Heart left ventricle (tissue), 16 donors: ENCODE measurements at regions not wholly inside any gene's neighbourhood (a gene's known extent, or its start where the extent isn't known, plus 50 kb on each side); places are given as distances from the start of the nearest gene placed in this dataset.
A peak's percentile ranks its signal among the peaks of the same experiment; 100 is the strongest.
"Not testable (repeated sequence)": the region's sequence is repeated elsewhere in the genome, so short reads cannot be mapped to it uniquely, and the experiment has no call there.

Source experiments
- ATAC-seq, 4 donors: fragments of 200-7000 bp; cut with Tn5 transposase; one replicate each; pipeline ENCODE4 v1.9.1; 2020 to 2022; ENCODE audit warnings: moderate library complexity in 4 of 4, mild to moderate bottlenecking in 3 of 4, moderate number of reproducible peaks in 1 of 4
- DNase-seq, 5 donors: peaks; one replicate each; pipeline ENCODE4 v3.0.0-alpha.2; 2020
- H3K27ac ChIP-seq, 12 donors: fragments of 200-600 bp; sonication (generic) in 4 of 12; one replicate each; pipeline versions ENCODE4 v1.5.0 to v1.8.0; 2016 to 2022; ENCODE audit warnings: mild to moderate bottlenecking in 2 of 12
- H3K27me3 ChIP-seq, 9 donors: fragments of 200-600 bp; sonication (generic) in 2 of 9; one replicate each; pipeline versions ENCODE4 v1.5.1 to v1.8.0; 2016 to 2022; ENCODE audit warnings: mild to moderate bottlenecking in 3 of 9
- H3K36me3 ChIP-seq, 9 donors: fragments of 200-600 bp; sonication (generic) in 2 of 9; one replicate each; pipeline versions ENCODE4 v1.5.0 to v1.8.0; 2018 to 2022; ENCODE audit warnings: mild to moderate bottlenecking in 2 of 9
- H3K4me1 ChIP-seq, 12 donors: fragments of 200-600 bp; sonication (generic) in 4 of 12; one replicate each; pipeline versions ENCODE4 v1.5.0 to v1.8.0; 2016 to 2022; ENCODE audit warnings: mild to moderate bottlenecking in 3 of 12
- H3K4me3 ChIP-seq, 12 donors: fragments of 200-600 bp; sonication (generic) in 4 of 12; one replicate each; pipeline versions ENCODE4 v1.5.0 to v1.8.0; 2017 to 2022; ENCODE audit warnings: mild to moderate bottlenecking in 9 of 12, moderate library complexity in 4 of 12
- H3K9me3 ChIP-seq, 12 donors: fragments of 200-600 bp; sonication (generic) in 4 of 12; one replicate each; pipeline versions ENCODE4 v1.5.0 to v1.8.0; 2016 to 2022; ENCODE audit warnings: mild to moderate bottlenecking in 1 of 12
- CTCF ChIP-seq, 12 donors: fragments of 200-600 bp; sonication (generic) in 4 of 12; IDR thresholded peaks; one replicate each; pipeline versions ENCODE4 v1.5.0 to v1.8.0; 2018 to 2022; ENCODE audit warnings: antibody characterized with exemption in 12 of 12, mild to moderate bottlenecking in 5 of 12
- POLR2A ChIP-seq, 2 donors: fragments of 450-650 bp; IDR thresholded peaks; one replicate each; pipeline ENCODE4 v1.6.1; 2017; ENCODE audit warnings: antibody characterized with exemption in 2 of 2, mild to moderate bottlenecking in 2 of 2, moderate library complexity in 2 of 2
- WGBS, 4 donors: extraction: QIAGEN DNeasy Blood & Tissue Kit in 2 of 4; methylation state at CpG; one replicate each; pipeline versions ENCODE4 v1.1.5 to v1.1.7; 2013 to 2018; 5-methylcytosine and 5-hydroxymethylcytosine counted together
- intact Hi-C, 10 donors: fragments of 100-400 bp; cut with DNase I; formaldehyde crosslinking; loops; one replicate each; pipeline versions ENCODE4 v1.11.1 to v1.14.2; 2022
- donor health status: ischemic (EF 13 %, LVEDD 7.1; RV severe dilation, severe dysfunction).
- donor health status: healthy with polysubstance abuse.
- donor health status: DM: no; HTN: yes; CAD: no.
- donor health status: DM: no; HTN: no; CAD: no.
- donor health status: ischemic (EF 25% LVEDD 6.9; RV normal size, moderate dysfunction).
- donor health status: ischemic (EF 25% LVEDD 5.7; RV mildly dilated, moderate dysfunction).
- donor health status: healthy.
- donor health status: DM: yes; HTN: yes; CAD: no.
- donor health status: ischemic (EF 35%, LVEDD 5.7; RV mildly dilated, moderate dysfunction).
- donor health status: nonischemic (EF 11% LVEDD 7.7; RV severe dilation, severe dysfunction).
- donor health status: DM: yes; HTN: yes; CAD: no.
- donor health status: PGD.
- donor health status: ischemic (EF 29% LVEDD 5.4; RV normal size, mild dysfunction).
- donor health status: nonischemic (EF 23%, LVEDD 6.1; RV moderate dilation, normal function).

GRCh38 chr2:66251573-66251972 is 183.4 kb upstream of the MEIS1 start:
- no peak for DNase-seq
- ATAC-seq = no peak
- H3K4me3 ChIP-seq = no peak overlapping the region

GRCh38 chr2:66249089-66249488 is 185.8 kb upstream of the MEIS1 start:
- DNase-seq, H3K4me1 ChIP-seq, ATAC-seq, H3K27me3 ChIP-seq, intact Hi-C loops, H3K9me3 ChIP-seq, H3K36me3 ChIP-seq, H3K4me3 ChIP-seq, H3K27ac ChIP-seq: not testable (repeated sequence)
- WGBS, 4 donors = 67 to 73% (median 71%) methylated on average over 5 to 7 of the region's 7 CpGs

More at GRCh38 chr2:66251573-66251972, 183.4 kb upstream of the MEIS1 start:
- no peak overlapping the region for H3K27ac ChIP-seq
- peaks cover 0 to 14% (median 0%) of the 10 kb centered on the region in 9 donors for H3K27me3 ChIP-seq
- no peaks in the 10 kb centered on the region for H3K36me3 ChIP-seq
- intact Hi-C loops = no loop called here
- no peaks in the 10 kb centered on the region for H3K9me3 ChIP-seq
- TF ChIP-seq POLR2A (IDR thresholded peaks at IDR 0.05) (no peak), CTCF (IDR thresholded peaks at IDR 0.05) (no peak)
- H3K4me1 ChIP-seq = no peaks in the 10 kb centered on the region

- H3K36me3 ChIP-seq, DNase-seq, intact Hi-C loops, ATAC-seq, H3K27me3 ChIP-seq, H3K27ac ChIP-seq, H3K9me3 ChIP-seq, H3K4me3 ChIP-seq: not testable (repeated sequence)
- peaks cover 0 to 11% (median 0%) of the 10 kb centered on the region in 12 donors for H3K4me1 ChIP-seq
- 86 to 93% (median 90%) methylated on average over 5 of the region's 5 CpGs for WGBS, 4 donors
These were observed 191.1 kb upstream of the MEIS1 start for GRCh38 chr2:66243809-66244208.

- not testable (repeated sequence) for ATAC-seq, H3K9me3 ChIP-seq
- WGBS, 4 donors = 67 to 81% (median 77%) methylated on average over 1 of the region's 1 CpG
These were observed 192.0 kb upstream of the MEIS1 start for GRCh38 chr2:66242888-66243287.

GRCh38 chr2:66242099-66242789 is 192.7 kb upstream of the MEIS1 start:
- H3K4me3 ChIP-seq = no peak overlapping the region
- DNase-seq = no peak
- no peaks in the 10 kb centered on the region for H3K9me3 ChIP-seq
- H3K27ac ChIP-seq = no peak overlapping the region
- TF ChIP-seq CTCF (IDR thresholded peaks at IDR 0.05) (no peak), POLR2A (IDR thresholded peaks at IDR 0.05) (no peak)
- intact Hi-C loops = no loop called here
- H3K36me3 ChIP-seq = no peaks in the 10 kb centered on the region
- H3K4me1 ChIP-seq = peaks cover 0 to 11% (median 0%) of the 10 kb centered on the region in 12 donors
- ATAC-seq = no peak
- WGBS, 4 donors = 78 to 84% (median 83%) methylated on average over 1 of the region's 1 CpG
- no peaks in the 10 kb centered on the region for H3K27me3 ChIP-seq

More at GRCh38 chr2:66242888-66243287, 192.0 kb upstream of the MEIS1 start:
- H3K27ac ChIP-seq, H3K4me3 ChIP-seq, H3K36me3 ChIP-seq, intact Hi-C loops, DNase-seq, H3K27me3 ChIP-seq: not testable (repeated sequence)
- peaks cover 0 to 11% (median 0%) of the 10 kb centered on the region in 12 donors for H3K4me1 ChIP-seq

GRCh38 chr2:66240286-66240685 is 194.6 kb upstream of the MEIS1 start:
- no peaks in the 10 kb centered on the region for H3K36me3 ChIP-seq
- no peaks in the 10 kb centered on the region for H3K27me3 ChIP-seq
- WGBS, 4 donors = 40 to 64% (median 53%) methylated on average over 3 of the region's 3 CpGs
- peak in 1 of 4 donors; percentile 10 for ATAC-seq
- H3K27ac ChIP-seq = peak overlapping the region in 1 of 12 donors; percentile 25
- TF ChIP-seq POLR2A (IDR thresholded peaks at IDR 0.05) = no peak
- TF ChIP-seq CTCF (IDR thresholded peaks at IDR 0.05) = no peak
- H3K9me3 ChIP-seq = no peaks in the 10 kb centered on the region
- H3K4me1 ChIP-seq = peaks cover 0 to 11% (median 0%) of the 10 kb centered on the region in 12 donors
- DNase-seq = no peak
- intact Hi-C loops = no loop called here
- H3K4me3 ChIP-seq = no peak overlapping the region
